A204.1 (cell line): ENCODE measurements at regions not wholly inside any gene's neighbourhood (a gene's known extent, or its start where the extent isn't known, plus 50 kb on each side); places are given as distances from the start of the nearest gene placed in this dataset.

Experiments used
- FAIRE-seq: peaks from 2 replicates; lab custom pipeline; 2012; peaks lifted over from hg19 to GRCh38; lab: Jason Lieb, UNC

DNA sequence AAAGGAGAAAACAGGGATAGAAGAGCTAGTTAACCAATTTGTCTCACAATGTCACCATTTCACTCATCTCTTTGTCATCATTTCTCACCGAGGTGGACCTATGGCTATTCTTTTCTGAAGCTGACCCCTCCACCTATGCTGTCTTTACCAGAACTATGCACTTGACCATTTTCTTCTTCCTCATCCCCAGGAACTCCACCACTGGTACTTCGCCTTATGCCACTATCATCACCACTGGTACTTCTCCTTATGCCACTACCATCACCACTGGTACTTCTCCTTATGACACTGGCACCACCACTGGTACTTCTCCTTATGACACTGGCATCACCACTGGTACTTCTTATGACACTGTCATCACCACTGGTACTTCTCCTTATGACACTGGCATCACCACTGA lies 745.8 kb upstream of the CHAC2 start:
- FAIRE-seq: no peak

DNA sequence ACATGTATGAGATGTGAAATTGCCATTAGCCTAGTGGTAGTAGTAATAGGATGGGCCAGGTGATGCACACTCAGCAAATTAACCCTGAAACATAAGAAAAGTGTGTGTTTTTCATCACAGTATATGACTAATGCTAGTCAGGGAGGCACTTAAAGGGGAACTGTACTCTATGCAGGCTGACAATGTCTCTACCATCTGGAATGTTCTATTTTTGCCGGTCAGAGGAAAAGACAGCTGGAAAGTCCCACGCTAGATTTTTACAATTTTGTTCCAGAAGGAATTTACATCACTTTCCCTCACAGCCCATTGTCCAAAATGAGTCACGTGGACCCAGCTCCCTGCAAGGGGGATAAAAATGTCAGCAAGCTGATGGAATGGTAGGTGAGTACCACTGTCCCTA lies 746.3 kb upstream of the CHAC2 start:
- FAIRE-seq: no peak

DNA sequence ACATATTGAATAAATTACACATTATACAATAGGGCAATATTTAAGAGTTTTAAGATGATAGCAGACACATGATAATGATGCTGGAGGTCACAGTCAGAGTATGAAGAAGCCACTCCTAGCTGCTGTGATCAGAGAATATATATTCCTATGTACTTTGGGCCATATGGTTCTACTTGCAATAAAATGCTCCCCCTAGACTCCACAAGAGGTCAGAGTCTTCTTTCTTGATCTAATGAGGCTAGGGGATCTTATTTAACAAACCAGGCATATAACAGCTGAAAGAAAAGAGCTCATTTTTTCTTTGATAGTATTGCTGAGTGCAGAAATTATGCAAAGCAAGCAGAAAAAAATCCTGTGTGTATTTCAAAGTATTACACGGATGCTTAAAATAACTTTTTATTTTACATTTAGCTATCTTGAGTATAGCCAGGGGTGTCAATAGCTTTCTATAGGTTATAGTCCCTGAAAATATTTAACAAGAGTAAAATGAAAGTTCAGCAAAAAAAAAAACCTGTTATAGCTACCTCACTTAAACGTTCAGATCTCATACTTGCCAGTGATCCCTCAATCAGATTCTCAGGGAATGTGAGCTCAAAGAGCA lies 748.7 kb upstream of the CHAC2 start:
- no peak for FAIRE-seq

DNA sequence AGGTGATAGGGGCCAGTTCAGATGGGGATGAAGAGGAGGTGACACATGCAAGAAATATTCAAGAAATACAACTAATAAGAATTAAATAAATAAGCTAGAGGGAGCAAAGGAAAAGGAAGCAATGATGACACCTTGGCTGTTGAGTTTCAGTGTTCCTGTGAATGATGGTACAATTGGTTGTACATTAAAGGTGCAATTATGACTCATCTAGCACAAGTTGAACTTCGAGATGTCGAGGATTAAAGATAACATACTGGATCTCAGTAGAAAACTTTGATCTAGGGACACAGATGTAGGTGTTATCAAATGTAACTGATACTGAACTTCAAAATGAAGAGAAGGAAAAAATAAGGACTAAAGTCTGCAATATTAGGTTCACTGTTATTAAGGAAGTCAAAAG lies 760.6 kb upstream of the CHAC2 start:
- FAIRE-seq: no peak

DNA sequence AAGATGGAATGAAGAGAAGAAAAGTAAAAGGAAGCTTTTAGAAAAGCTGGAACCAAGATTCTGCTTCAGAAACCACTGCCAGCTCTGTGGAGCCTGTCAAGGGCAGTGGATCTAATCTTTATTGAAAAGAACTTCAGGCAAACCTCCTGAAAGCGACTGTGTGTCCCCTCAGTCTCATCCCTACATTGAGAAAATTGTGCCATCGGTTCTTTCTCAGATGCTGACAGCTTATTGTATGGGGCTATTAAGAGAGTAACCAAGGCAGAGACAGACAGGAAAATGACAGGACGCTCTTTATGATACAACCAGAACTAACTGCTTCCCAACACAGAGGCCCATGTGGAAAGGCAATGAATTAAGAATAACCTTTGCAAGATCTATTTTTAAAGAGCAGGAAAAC lies 763.2 kb upstream of the CHAC2 start:
- FAIRE-seq: no peak

DNA sequence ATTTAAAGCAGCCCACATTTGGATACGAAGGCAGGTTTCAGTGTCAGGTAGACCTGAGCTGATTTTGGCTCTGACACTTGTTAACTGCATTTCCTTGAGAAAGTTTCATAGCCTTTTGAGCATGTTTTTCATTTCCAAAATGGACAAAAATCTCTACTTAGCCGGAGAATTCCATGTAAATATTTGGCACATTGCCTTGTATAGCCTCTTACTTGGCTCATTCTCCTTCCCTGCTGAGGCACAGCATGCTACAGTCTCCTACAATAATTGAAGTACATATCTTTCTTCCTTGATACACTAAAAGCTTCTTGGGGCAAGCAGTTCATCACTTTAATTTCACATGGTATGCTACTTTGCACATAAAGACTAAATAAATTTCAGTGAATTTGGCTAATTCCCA lies 772.2 kb upstream of the CHAC2 start:
- FAIRE-seq: no peak

DNA sequence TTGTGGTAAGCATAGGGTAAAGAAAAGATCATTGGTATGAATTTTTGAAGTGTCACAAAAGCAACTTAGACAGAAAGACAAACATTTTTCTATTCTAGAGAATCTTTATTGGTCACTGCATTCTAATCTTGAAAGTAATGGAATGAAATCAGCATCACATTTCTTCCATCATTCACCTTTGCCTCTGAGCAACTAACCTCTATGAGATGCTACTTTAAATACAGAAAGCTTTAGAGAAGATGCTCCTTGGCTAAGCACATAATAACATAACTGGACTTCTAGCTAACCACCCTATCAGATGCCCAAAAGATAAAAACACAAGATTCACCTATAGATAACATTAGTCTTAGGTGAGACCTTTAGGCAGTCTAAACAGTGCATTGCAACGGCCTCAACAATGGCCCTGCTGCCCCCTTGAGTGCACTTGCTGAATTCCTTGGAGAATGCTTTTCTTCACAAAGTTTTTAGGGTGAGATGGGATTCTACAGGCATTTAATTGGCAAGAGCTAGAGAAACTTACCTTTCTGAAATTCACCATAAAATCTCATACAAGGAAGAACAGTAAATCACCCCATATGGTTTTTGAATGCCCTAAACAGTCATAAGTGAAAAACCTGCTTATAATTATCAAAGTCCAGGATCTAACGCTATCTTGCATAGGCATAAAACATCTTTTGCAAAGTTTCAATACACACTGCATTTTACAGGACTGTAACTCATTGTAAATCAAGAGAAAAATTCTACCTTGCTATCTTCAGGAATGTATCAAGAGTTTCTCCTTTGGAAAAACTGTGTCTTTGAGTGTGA lies 791.3 kb upstream of the CHAC2 start:
- no peak for FAIRE-seq

DNA sequence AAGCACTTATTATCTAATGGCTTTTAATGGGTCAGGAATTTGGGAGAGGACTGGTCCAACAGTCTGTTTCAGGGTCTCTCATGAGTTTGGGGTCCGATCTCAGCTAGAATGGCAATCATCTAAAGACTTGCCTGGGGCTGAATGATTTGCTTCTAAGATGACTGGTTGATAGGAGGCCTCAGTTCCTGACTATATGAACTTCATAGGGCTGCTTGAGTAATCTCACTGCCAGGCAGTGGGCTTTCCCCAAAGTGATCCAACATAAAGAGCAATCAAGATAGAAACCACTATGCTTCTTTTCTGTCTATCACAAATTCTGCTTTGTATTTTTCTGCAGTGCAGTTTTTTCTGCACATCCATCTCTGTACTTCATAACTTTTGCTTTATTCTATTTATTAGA lies 793.5 kb upstream of the CHAC2 start:
- FAIRE-seq: no peak

DNA sequence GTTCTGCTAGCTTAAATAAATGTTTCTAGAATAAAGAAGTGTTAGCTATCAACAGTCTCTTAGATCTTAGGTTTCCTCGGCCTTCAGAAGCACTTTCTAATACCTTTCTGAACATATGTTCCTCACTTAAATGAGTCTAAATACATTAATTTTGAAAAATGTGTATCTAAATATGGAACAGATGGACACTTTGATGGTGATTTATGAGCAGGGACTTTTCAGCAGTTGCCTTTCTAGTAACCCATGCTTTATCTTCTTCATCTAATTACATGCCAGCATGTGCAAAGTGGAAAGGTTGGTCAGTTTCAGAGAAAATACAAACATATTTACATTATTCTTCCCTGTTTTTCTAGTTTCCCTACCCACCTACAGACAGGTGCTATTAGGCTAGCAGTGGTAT lies 797.0 kb upstream of the CHAC2 start:
- FAIRE-seq: no peak

DNA sequence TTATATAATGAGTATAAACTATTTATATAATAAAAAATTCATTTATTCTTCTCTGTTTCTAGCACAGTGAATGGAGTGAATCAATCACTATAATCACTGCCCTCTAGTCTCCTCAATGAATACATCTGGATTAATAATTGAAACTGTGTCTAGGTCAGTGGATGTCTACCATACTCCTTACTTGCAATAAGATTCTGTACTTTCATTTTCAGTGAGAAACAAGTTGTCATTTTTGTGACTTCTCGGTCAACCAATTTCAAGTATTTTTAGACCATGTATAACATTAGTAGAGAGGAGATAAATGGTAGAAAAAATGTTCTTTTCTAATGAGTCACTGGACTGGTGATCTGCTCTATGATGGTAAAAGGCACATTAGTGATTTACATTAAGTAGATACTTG lies 799.6 kb upstream of the CHAC2 start:
- no peak for FAIRE-seq

DNA sequence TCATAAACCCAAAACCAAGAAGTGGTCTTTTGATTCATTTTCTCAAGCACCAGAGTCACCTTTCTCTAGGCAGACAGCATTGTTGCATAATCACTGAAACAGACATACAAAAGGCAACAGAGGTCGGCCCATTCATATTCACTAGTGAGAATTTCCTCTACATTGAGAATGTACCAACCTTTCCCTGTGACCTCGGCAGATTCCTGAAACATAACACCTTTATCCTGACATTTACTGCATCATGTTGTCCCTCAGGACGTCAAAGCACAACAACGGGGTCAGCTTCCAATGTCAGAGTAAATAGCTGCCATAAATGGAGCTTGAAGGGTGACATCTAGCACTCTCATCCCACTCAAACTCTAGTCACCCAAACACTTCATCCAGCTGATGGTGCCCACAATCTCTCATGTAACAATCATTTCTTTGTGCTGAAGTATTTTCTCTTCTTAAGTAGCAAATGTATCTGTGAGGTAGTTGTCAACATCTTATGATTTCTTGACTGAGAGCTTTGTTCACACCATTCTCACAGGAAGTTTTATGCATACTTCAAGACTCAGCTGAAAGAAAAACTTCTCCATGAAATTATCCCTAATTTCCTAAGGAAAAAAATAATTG lies 802.6 kb upstream of the CHAC2 start:
- FAIRE-seq: no peak

DNA sequence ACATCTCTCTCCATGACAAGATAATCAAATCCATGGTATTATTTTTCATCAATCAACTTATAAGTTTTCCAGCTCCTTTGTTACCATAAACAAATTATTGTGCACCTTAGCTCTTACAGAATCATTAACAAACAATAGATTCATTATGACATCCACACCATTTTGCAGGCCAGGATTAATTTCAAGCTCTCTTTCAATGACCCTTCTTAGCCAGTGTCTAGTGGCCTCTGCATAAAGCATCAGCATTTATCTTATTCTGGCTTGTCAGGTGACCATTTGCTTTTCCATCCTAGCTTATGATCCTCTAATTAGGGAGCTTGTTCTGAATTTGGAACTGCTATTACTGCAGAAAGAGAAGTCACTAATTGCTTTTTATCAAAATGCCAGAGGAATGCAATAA lies 806.2 kb upstream of the CHAC2 start:
- no peak for FAIRE-seq

DNA sequence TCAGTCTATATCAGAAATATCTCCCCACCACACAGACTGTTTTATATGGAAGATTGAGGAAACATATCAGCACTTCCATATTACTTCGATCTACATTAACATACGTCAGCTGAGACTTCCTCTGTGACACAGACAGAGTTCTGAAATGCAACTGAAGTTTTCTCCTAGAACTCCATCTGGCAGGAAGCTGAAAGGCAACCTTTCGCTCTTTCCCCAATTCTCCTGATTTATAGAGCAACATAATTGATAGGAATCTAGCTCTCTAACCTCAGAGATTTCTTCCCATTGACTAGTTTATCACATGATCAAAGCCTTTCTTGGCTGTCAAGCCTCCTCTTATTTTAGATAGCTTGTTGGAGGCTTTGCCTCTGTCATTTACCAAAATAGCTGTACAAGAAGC lies 806.7 kb upstream of the CHAC2 start:
- FAIRE-seq: no peak

DNA sequence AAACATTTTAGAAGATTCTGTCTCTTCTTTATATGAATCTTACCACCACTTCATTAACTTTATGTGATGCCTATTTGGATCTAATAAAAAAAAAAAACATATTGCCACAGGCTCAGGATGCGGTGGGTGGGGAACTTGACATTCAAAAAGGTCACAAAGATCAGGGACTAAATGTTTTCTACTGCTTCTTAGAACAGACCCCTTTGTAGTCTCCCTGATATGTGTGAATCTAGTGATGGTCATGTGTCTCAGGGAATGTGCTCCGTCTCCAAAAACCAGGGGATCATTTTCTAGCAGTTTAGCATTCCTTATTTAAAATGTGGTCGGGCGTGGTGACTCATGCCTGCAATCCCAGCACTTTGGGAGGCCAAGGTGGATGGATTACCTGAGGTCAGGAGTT lies 807.8 kb upstream of the CHAC2 start:
- no peak for FAIRE-seq

DNA sequence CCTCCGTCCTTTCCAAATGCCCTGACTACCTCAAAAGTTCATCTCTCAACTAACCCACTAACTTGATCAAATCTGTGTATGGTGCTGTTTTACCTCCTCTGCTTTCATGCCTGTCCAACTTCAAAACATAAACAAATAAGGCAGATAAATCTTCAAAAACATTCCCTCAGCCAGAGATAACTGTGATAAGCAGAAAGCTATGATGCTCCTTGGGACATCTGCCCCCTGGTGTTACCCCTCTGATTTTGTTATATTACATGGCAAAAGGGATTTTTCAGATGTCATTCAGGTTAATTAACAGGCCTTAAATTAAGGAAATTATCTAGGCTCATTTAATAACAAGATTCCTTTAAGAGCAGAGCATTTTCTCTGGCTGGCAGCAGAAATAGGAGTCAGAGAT lies 810.8 kb upstream of the CHAC2 start:
- no peak for FAIRE-seq

DNA sequence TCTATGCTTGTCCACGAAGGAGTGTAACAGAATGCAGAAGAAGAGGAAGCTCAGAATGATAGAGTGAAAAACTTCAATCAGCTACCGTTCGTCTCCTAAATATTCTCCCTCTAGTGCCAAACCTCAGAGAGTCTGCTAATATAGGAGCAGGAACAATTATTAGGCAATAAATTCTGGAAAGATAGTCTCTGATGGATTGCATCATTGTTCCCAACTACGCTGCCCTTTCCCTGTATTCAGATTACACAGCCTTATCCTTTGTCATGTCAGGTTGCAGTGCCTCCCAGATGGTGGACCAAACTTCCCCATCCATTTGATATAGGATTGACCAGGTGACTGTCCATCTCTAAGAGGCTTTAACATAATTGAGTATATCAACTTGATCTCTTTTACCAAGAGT lies 811.5 kb upstream of the CHAC2 start:
- no peak for FAIRE-seq

DNA sequence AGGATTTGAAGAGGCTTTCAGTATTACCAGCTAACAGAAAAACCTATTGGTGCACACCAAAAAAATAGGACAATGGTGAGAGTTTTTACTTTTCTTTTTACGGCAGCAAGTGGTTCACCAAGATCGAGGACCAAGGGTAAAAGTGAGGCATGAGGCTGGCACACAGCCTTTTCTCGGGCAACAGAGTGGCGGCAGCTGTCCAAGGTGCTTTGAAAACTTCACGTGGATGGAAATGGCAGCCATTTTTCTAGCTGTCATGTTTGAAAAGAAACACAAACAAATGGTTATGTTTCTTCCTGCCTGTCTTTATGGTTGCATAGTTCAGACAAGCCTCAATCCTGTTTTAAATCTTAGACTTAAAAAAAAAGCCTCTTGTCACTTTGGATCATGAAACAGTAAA lies 812.5 kb upstream of the CHAC2 start:
- FAIRE-seq: no peak

DNA sequence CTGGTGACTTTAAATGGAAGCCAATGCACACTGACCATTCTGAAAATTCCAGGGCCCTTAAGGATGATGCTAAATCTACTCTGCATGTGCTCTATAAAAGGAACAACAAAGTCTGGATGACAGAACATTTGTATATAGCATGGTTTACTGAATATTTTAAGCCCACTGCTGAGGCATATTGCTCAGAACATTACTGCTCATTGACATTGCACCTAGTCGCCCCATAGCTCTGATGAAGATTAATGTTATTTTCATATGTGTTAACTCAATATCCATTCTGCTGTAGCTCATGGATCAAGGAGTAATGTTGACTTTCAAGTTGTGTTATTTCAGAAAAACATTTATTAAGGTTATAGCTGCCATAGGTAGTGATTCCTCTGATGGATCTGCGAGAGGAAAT lies 827.5 kb upstream of the CHAC2 start:
- FAIRE-seq: no peak

DNA sequence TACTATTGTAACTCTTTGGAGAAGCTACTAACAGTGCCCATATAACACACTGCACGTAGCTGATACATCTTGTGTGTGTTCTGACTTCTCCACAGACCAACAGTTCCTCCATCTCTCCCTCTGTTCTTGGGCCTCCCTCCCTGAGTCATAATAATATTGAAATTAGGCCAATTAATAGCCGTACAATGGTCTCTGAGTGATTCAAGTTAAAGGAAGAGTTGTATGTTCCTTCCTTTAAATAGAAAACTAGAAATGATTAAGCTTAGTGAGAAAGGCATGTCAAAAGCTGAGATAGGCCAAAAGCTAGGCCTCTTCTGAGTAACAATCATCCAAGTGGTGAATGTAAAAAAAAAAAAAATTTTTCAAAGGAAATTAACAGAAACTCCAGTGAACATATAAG lies 828.4 kb upstream of the CHAC2 start:
- no peak for FAIRE-seq

DNA sequence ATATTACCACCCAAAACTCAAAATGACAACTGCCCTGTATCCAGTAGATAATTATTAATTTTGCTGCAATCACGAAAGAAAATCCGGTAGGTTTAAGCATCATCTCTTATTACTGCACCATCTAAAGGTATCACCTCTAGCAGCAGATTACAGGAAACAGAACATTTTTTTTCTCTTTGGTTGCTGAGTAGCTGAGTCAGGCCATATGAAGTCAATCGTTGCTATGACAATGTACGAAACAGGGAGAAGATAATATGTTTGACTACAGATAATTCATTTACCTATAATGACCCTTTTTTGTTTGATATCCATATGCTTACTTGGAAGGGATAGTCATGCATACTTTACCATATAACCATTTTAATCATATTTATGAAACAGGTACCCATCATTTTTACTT lies 831.6 kb upstream of the CHAC2 start:
- no peak for FAIRE-seq

DNA sequence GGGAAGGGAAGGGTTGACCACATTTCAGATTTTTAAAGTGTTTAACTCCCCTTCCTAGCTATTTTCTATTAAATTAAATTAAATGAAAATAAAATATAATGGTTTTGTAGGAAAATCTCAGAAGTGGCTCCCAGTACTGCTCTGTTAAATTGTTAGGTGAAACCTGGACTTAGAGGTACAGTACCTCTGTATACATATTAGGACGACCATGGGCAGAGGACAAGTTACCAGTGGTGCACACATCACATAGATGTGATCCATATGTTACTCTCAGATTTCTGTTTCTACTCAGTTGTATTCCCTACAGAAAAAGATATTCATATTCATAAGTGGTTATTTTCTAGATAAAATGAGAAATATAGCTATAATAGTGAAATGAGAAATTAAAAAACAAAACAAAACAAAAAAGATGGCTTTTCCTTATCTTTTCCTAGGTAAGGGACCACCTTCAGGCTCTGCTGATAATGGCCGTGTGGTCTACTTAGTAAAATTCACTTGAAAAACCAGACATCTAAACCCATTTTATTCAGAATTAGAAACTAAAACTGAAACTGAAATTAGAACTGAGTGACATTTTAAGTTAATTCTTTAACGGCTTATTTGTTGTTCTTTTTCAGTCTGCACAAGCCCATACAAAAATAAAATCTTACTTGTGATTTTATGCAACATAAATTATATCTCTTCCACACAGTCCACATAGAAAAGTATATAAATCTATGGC lies 832.5 kb upstream of the CHAC2 start:
- no peak for FAIRE-seq

DNA sequence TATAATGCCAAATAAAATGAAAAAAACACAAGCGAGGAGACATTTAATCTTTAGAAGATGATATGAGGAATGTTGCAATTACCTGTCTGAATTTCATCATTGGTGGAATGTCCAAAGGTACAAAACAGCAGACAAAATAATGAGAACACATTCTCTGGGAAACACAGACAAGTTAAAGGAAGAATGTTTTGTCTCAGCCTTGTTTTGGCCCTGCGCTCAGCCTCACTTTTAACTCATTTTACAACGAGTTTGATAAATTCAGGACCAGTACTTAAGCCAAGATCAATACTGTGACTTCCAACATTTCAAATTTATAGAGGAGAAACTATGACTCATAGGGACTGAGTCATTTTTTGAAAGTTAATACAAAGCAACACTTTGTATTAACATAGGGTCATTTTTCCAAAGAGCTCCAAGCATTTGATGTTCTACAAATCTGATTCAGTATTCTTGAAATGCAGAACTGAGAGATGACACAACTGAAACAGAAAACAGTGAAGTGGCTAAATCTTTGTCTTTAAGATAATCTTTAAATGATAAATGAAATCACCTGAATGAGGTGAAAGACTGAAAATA lies 833.2 kb upstream of the CHAC2 start:
- FAIRE-seq: no peak

DNA sequence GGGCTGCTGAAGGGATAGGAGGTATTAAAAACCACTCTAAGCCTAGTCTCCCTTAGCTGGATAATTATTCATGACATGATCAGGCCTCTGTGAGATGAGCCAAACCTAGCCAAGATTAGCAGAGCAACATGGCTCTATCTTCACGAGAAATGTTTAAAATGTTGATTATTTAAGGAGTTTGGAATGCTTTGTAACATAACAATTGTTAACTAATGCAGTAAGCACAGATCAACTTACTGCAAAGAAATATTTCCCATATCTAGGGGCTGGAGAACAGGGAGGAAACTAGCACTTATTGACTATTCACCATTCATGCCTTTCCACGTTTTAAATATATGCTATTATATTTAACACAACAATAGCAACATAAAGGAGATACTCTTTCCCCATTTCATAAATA lies 833.7 kb upstream of the CHAC2 start:
- FAIRE-seq: no peak
